Trophoblast cell (in vitro differentiated cells and primary cell): ENCODE measurements at regions not wholly inside any gene's neighbourhood (a gene's known extent, or its start where the extent isn't known, plus 50 kb on each side); places are given as distances from the start of the nearest gene placed in this dataset.
"Not testable (repeated sequence)": the region's sequence is repeated elsewhere in the genome, so short reads cannot be mapped to it uniquely, and the experiment has no call there.

Experiments used
- DNase-seq, 2 donors: peaks; one replicate each; pipeline ENCODE4 v3.0.0-alpha.2; 2016
- H2AFZ ChIP-seq: 2 replicates; pipeline ENCODE4 v1.6.1; 2013; ENCODE audit warnings: low read length, moderate library complexity, mild to moderate bottlenecking; ENCODE audit not compliant: insufficient read depth, poor library complexity
- H2AK5ac ChIP-seq: 2 replicates; pipeline ENCODE4 v1.6.1; 2013; ENCODE audit warnings: mild to moderate bottlenecking, low read length
- H2BK120ac ChIP-seq: 2 replicates; pipeline ENCODE4 v1.6.1; 2013; ENCODE audit warnings: low read length, mild to moderate bottlenecking, moderate library complexity; ENCODE audit not compliant: insufficient read depth, poor library complexity
- H2BK12ac ChIP-seq: 2 replicates; pipeline ENCODE4 v1.6.1; 2013; ENCODE audit warnings: mild to moderate bottlenecking, low read length, moderate library complexity
- H2BK5ac ChIP-seq: 2 replicates; pipeline ENCODE4 v1.6.1; 2013; ENCODE audit warnings: low read length, low read depth, moderate library complexity, mild to moderate bottlenecking; ENCODE audit not compliant: poor library complexity
- H3K14ac ChIP-seq: 2 replicates; pipeline ENCODE4 v1.6.1; 2013; ENCODE audit warnings: mild to moderate bottlenecking, low read length
- H3K18ac ChIP-seq: 2 replicates; pipeline ENCODE4 v1.6.1; 2013; ENCODE audit warnings: mild to moderate bottlenecking, low read length
- H3K23ac ChIP-seq: 2 replicates; pipeline ENCODE4 v1.6.1; 2013; ENCODE audit warnings: low read length
- H3K27ac ChIP-seq: 2 replicates; pipeline ENCODE4 v1.5.1; 2013; ENCODE audit warnings: low read depth, mild to moderate bottlenecking, inconsistent platforms, low read length, moderate library complexity
- H3K27me3 ChIP-seq: 2 replicates; pipeline ENCODE4 v1.6.1; 2013; ENCODE audit warnings: inconsistent platforms, mild to moderate bottlenecking, low read length, moderate library complexity; ENCODE audit not compliant: insufficient read depth
- H3K36me3 ChIP-seq, 2 experiments: 1 replicate in 1 of 2; 2 replicates in 1 of 2; pipeline ENCODE4 v1.6.1; 2013; ENCODE audit warnings: low read length in 2 of 2, mild to moderate bottlenecking in 2 of 2, moderate library complexity in 1 of 2; ENCODE audit not compliant: insufficient read depth in 2 of 2, control insufficient read depth in 1 of 2
- H3K4ac ChIP-seq: 2 replicates; pipeline ENCODE4 v1.6.1; 2013; ENCODE audit warnings: low read depth, mild to moderate bottlenecking, low read length, moderate library complexity
- H3K4me1 ChIP-seq, 2 experiments: 1 replicate in 1 of 2; 2 replicates in 1 of 2; pipeline ENCODE4 v1.6.1; 2013; ENCODE audit warnings: low read length in 2 of 2, mild to moderate bottlenecking in 2 of 2, moderate library complexity in 1 of 2; ENCODE audit not compliant: insufficient read depth in 2 of 2, control insufficient read depth in 1 of 2
- H3K4me2 ChIP-seq: 2 replicates; pipeline ENCODE4 v1.6.1; 2013; ENCODE audit warnings: inconsistent platforms, mild to moderate bottlenecking, low read length, moderate library complexity
- H3K4me3 ChIP-seq: 2 replicates; pipeline ENCODE4 v1.5.1; 2013; ENCODE audit warnings: mild to moderate bottlenecking, low read depth, low read length, inconsistent platforms
- H3K79me1 ChIP-seq: one replicate; pipeline ENCODE4 v1.6.1; 2013; ENCODE audit warnings: low read length
- H3K79me2 ChIP-seq: 2 replicates; pipeline ENCODE4 v1.6.1; 2013; ENCODE audit warnings: low read length, mild to moderate bottlenecking; ENCODE audit not compliant: control insufficient read depth, insufficient read depth, poor library complexity
- H3K9ac ChIP-seq: 2 replicates; pipeline ENCODE4 v1.6.1; 2013; ENCODE audit warnings: mild to moderate bottlenecking, low read length
- H3K9me3 ChIP-seq: 2 replicates; pipeline ENCODE4 v1.6.1; 2013; ENCODE audit warnings: low read depth, mild to moderate bottlenecking, control low read depth, inconsistent platforms, low read length; ENCODE audit not compliant: insufficient read depth
- H4K12ac ChIP-seq: 2 replicates; pipeline ENCODE4 v1.6.1; 2013; ENCODE audit warnings: low read depth, mild to moderate bottlenecking, low read length, moderate library complexity
- H4K8ac ChIP-seq: 2 replicates; pipeline ENCODE4 v1.6.1; 2013; ENCODE audit warnings: low read depth, mild to moderate bottlenecking, low read length, moderate library complexity
- H4K91ac ChIP-seq: one replicate; pipeline ENCODE4 v1.6.1; 2013; ENCODE audit warnings: low read depth, mild to moderate bottlenecking, low read length, moderate library complexity
- WGBS: extraction: QIAGEN DNeasy Blood & Tissue Kit; methylation state at CpG from one replicate; pipeline ENCODE4 v1.1.7; 2013; ENCODE audit warnings: missing lambda C conversion rate; ENCODE audit not compliant: insufficient read length, insufficient coverage; ENCODE audit errors: extremely low coverage; 5-methylcytosine and 5-hydroxymethylcytosine counted together

DNA sequence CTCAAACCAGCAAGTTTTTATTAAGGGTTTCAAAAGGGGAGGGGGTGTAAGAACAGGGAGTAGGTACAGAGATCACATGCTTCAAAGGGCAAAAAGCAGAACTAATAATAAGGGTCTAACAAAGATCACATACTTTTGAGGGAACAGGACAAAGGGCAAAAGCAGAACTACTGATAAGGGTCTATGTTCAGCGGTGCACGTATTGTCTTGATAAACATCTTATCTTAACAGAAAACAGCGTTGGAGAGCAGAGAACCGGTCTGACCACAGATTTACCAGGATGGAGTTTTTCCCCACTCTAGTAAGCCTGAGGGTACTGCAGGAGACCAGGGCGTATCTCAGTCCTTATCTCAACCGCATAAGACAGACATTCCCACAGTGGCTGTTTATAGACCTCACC lies 52.2 kb upstream of the MORC3 start:
- H3K27me3 ChIP-seq, H2BK12ac ChIP-seq, H4K12ac ChIP-seq, H3K23ac ChIP-seq, H3K4me3 ChIP-seq, H2AK5ac ChIP-seq, H3K9ac ChIP-seq, H3K14ac ChIP-seq, H4K8ac ChIP-seq, H2BK5ac ChIP-seq, H3K9me3 ChIP-seq, H3K79me2 ChIP-seq, H2AFZ ChIP-seq, H3K18ac ChIP-seq, H3K4me2 ChIP-seq, H3K4ac ChIP-seq: not testable (repeated sequence)
- H3K79me1 ChIP-seq, result peaks cover 20% of the 10 kb centered on the region
- peak; percentile 83 to 93 for DNase-seq
- peaks cover 22 to 34% of the 10 kb centered on the region in 2 experiments for H3K36me3 ChIP-seq
- H3K4me1 ChIP-seq, result peaks cover 9 to 13% of the 10 kb centered on the region in 2 experiments
- peak overlapping the region; percentile 87 for H3K27ac ChIP-seq
- peak overlapping the region; percentile 56 for H2BK120ac ChIP-seq
- no CpG with 5 or more reads among the region's 6 CpGs for WGBS
- H4K91ac ChIP-seq, result peak overlapping the region; percentile 64

DNA sequence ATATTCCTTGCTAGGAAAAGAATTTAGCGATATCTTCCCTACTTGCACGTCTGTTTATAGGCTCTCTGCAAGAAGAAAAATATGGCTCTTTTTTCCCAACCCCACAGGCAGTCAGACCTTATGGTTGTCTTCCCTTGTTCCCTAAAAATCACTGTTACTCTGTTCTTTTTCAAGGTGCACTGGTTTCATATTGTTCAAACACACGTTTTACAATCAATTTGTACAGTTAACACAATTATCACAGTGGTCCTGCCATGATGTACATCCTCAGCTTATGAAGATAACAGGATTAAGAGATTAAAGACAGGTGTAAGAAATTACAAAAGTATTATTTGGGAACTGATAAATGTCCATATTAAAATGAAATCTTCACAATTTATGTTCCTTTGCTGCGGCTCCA lies 51.7 kb upstream of the MORC3 start:
- not testable (repeated sequence) for H3K18ac ChIP-seq, H3K4me3 ChIP-seq, H3K9ac ChIP-seq, H3K79me2 ChIP-seq, H3K14ac ChIP-seq, H3K27me3 ChIP-seq, H3K23ac ChIP-seq, H3K4ac ChIP-seq, H3K9me3 ChIP-seq, H4K12ac ChIP-seq, H3K4me2 ChIP-seq, H4K8ac ChIP-seq, DNase-seq, H2AK5ac ChIP-seq, H2AFZ ChIP-seq
- Histone ChIP-seq H3K27ac (peak overlapping the region; percentile 39), H3K36me3 (peaks cover 22 to 34% of the 10 kb centered on the region in 2 experiments), H3K79me1 (peaks cover 20% of the 10 kb centered on the region), H2BK120ac (peak overlapping the region; percentile 74), H2BK5ac (peak overlapping the region; percentile 88), H2BK12ac (peak overlapping the region; percentile 21), H4K91ac (peak overlapping the region; percentile 59), H3K4me1 (peaks cover 9 to 13% of the 10 kb centered on the region in 2 experiments)
- no CpG with 5 or more reads among the region's 4 CpGs for WGBS
